ENCODE measurements at regions not wholly inside any gene's neighbourhood (a gene's known extent, or its start where the extent isn't known, plus 50 kb on each side); places are given as distances from the start of the nearest gene placed in this dataset.

DNA sequence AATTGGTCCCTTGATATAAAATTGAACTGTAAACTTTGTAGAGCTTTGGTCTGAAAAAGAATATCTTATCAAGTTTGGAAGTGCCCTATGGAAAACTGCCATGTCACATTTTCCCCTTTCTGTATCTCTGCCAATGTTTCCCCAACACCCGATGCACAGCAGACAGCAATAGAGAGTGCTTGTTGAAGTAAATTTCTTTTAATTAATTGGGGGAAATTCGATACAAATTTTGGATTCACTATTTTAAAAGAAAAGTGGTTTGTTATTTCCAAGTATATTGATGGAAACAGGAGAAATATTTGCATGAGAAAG, 208.1 kb downstream of the OGFRL1 start:
- H3F3A ChIP-seq (ENCODE audit: low read depth): no peaks in the 10 kb centered on the region

DNA sequence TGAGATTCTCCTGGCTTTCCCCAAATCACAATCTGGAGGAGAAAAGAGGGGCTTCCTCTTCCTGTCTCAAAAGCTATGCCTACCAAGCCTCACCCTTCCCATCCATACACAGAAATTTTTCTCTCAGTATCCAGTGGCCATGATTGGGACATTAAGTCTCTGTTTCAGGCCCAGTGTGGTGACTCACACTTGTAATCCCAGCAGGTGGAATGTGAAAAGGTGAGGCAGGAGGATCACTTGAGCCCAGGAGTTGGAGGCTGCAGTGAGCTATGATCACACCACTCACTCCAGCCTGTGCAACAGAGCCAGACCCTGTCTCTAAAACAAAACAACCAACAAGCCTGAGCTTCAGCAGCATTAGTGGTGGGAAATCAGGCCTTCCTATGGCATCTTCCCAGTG, 210.0 kb downstream of the OGFRL1 start:
- peaks cover 10% of the 10 kb centered on the region for H3K4me1 ChIP-seq (ENCODE audit: insufficient read depth, low read length, poor library complexity, severe bottlenecking)
- H3K79me2 ChIP-seq (ENCODE audit: insufficient read depth, low read length): no peaks in the 10 kb centered on the region
- no peaks in the 10 kb centered on the region for H3K9me2 ChIP-seq (replicated peaks; ENCODE audit: low read depth, low read length)

More for the DNA sequence above, 208.1 kb downstream of the OGFRL1 start:
- Histone ChIP-seq H3K9me2 (replicated peaks; ENCODE audit: low read depth, low read length) (no peaks in the 10 kb centered on the region), H3K9me3 (ENCODE audit: insufficient read depth, low read depth, low read length) (no peaks in the 10 kb centered on the region), H3K27me3 (ENCODE audit: insufficient read depth, low read length, poor library complexity, severe bottlenecking) (no peaks in the 10 kb centered on the region), H4K20me1 (ENCODE audit: insufficient read depth, low read length, poor library complexity, severe bottlenecking) (no peaks in the 10 kb centered on the region), H3K79me2 (ENCODE audit: insufficient read depth, low read length) (no peaks in the 10 kb centered on the region), H3K4me1 (ENCODE audit: insufficient read depth, low read length, poor library complexity, severe bottlenecking) (peaks cover 10% of the 10 kb centered on the region), H2AFZ (ENCODE audit: low read length) (0 out of 2 replicates have a peak overlapping the region, but pooled peaks have one; percentile 35), H3K4me3 (ENCODE audit: low read length, poor library complexity, severe bottlenecking) (no peak overlapping the region), H3K9ac (ENCODE audit: low read depth, low read length, poor library complexity, severe bottlenecking) (no peak overlapping the region), H3K4me2 (ENCODE audit: low read depth, low read length, poor library complexity, severe bottlenecking) (peak overlapping the region; percentile 48), H3K36me3 (ENCODE audit: insufficient read depth, low read length) (no peaks in the 10 kb centered on the region)
- TF ChIP-seq, protein P1, sequence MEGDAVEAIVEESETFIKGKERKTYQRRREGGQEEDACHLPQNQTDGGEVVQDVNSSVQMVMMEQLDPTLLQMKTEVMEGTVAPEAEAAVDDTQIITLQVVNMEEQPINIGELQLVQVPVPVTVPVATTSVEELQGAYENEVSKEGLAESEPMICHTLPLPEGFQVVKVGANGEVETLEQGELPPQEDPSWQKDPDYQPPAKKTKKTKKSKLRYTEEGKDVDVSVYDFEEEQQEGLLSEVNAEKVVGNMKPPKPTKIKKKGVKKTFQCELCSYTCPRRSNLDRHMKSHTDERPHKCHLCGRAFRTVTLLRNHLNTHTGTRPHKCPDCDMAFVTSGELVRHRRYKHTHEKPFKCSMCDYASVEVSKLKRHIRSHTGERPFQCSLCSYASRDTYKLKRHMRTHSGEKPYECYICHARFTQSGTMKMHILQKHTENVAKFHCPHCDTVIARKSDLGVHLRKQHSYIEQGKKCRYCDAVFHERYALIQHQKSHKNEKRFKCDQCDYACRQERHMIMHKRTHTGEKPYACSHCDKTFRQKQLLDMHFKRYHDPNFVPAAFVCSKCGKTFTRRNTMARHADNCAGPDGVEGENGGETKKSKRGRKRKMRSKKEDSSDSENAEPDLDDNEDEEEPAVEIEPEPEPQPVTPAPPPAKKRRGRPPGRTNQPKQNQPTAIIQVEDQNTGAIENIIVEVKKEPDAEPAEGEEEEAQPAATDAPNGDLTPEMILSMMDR (conservative IDR thresholded peaks at IDR 0.05; ENCODE audit: low read length): no peak
- TF ChIP-seq EZH2phosphoT487 (IDR thresholded peaks at IDR 0.05; ENCODE audit: borderline replicate concordance): no peak

DNA sequence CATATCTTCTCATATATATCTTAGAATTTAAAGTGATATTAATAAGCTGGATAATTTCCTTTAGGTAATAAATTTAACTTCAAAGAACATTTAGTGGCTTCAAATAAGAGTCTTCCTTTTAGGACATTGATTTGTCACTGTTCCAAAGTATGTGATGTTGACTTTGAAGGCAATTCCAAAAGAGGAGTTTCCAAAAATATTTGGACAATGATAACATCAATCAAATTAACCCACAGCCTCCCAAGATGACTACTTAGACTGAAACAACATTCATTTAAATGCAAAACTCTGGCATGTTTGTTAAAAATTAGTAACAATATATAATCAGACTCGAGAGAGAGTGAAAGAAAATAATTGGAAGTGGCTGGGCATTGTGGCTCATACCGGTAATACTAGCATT, 211.1 kb downstream of the OGFRL1 start:
- Histone ChIP-seq H2AFZ (ENCODE audit: low read length) (no peak overlapping the region), H3K4me2 (ENCODE audit: low read depth, low read length, poor library complexity, severe bottlenecking) (no peak overlapping the region), H3F3A (ENCODE audit: low read depth) (no peaks in the 10 kb centered on the region), H3K9me3 (ENCODE audit: insufficient read depth, low read depth, low read length) (no peaks in the 10 kb centered on the region), H3K9me2 (replicated peaks; ENCODE audit: low read depth, low read length) (no peaks in the 10 kb centered on the region), H3K27me3 (ENCODE audit: insufficient read depth, low read length, poor library complexity, severe bottlenecking) (no peaks in the 10 kb centered on the region), H3K4me1 (ENCODE audit: insufficient read depth, low read length, poor library complexity, severe bottlenecking) (peaks cover 10% of the 10 kb centered on the region), H4K20me1 (ENCODE audit: insufficient read depth, low read length, poor library complexity, severe bottlenecking) (no peaks in the 10 kb centered on the region), H3K36me3 (ENCODE audit: insufficient read depth, low read length) (no peaks in the 10 kb centered on the region), H3K9ac (ENCODE audit: low read depth, low read length, poor library complexity, severe bottlenecking) (no peak overlapping the region), H3K4me3 (ENCODE audit: low read length, poor library complexity, severe bottlenecking) (no peak overlapping the region), H3K79me2 (ENCODE audit: insufficient read depth, low read length) (no peaks in the 10 kb centered on the region)
- TF ChIP-seq, protein P1 (conservative IDR thresholded peaks at IDR 0.05; ENCODE audit: low read length): no peak
- no peak for TF ChIP-seq EZH2phosphoT487 (IDR thresholded peaks at IDR 0.05; ENCODE audit: borderline replicate concordance)

More for the DNA sequence above, 210.0 kb downstream of the OGFRL1 start:
- Histone ChIP-seq H3K9me3 (ENCODE audit: insufficient read depth, low read depth, low read length) (no peaks in the 10 kb centered on the region), H3K9ac (ENCODE audit: low read depth, low read length, poor library complexity, severe bottlenecking) (no peak overlapping the region), H3K27me3 (ENCODE audit: insufficient read depth, low read length, poor library complexity, severe bottlenecking) (no peaks in the 10 kb centered on the region), H3K4me3 (ENCODE audit: low read length, poor library complexity, severe bottlenecking) (no peak overlapping the region), H4K20me1 (ENCODE audit: insufficient read depth, low read length, poor library complexity, severe bottlenecking) (no peaks in the 10 kb centered on the region), H3K4me2 (ENCODE audit: low read depth, low read length, poor library complexity, severe bottlenecking) (no peak overlapping the region), H2AFZ (ENCODE audit: low read length) (no peak overlapping the region), H3K36me3 (ENCODE audit: insufficient read depth, low read length) (no peaks in the 10 kb centered on the region), H3F3A (ENCODE audit: low read depth) (no peaks in the 10 kb centered on the region)
- TF ChIP-seq, protein P1 (conservative IDR thresholded peaks at IDR 0.05; ENCODE audit: low read length): no peak
- no peak for TF ChIP-seq EZH2phosphoT487 (IDR thresholded peaks at IDR 0.05; ENCODE audit: borderline replicate concordance)

Measured in Loucy (cell line).